WTC11 (cell line): ENCODE measurements at regions not wholly inside any gene's neighbourhood (a gene's known extent, or its start where the extent isn't known, plus 50 kb on each side); places are given as distances from the start of the nearest gene placed in this dataset.

Source experiments
- ATAC-seq: fragments of 200-7000 bp; cut with Tn5 transposase; 2 replicates; pipeline ENCODE4 v1.10.0; 2021; ENCODE audit warnings: mild to moderate bottlenecking, moderate library complexity
- CTCF ChIA-PET: fragments of 300-600 bp; sonication (Branson Sonifier 250); formaldehyde crosslinking; loops from one replicate; lab custom pipeline; 2021; ENCODE audit warnings: antibody characterized with exemption; lab: Charles Lee
- POLR2A ChIA-PET: fragments of 350-600 bp; sonication (Branson Sonifier 250); formaldehyde crosslinking; loops from one replicate; lab custom pipeline; 2021; ENCODE audit warnings: antibody characterized with exemption; lab: Charles Lee
- DNase-seq: peaks from one replicate; pipeline ENCODE4 v3.0.0; 2021; ENCODE audit warnings: low spot score
- H3K27ac Mint-ChIP-seq: 2 replicates; pipeline ENCODE4 v1.8.0; 2021; ENCODE audit warnings: mixed read lengths
- H3K27me3 Mint-ChIP-seq: 2 replicates; pipeline ENCODE4 v1.8.0; 2021; ENCODE audit warnings: low read depth, mild to moderate bottlenecking, moderate library complexity, mixed read lengths
- H3K36me3 Mint-ChIP-seq: 2 replicates; pipeline ENCODE4 v1.8.0; 2021; ENCODE audit warnings: mixed read lengths
- H3K4me1 Mint-ChIP-seq: 2 replicates; pipeline ENCODE4 v1.8.0; 2022; ENCODE audit warnings: mixed read lengths
- H3K4me3 Mint-ChIP-seq: 2 replicates; pipeline ENCODE4 v1.8.0; 2021; ENCODE audit warnings: mild to moderate bottlenecking, moderate library complexity, mixed read lengths
- H3K9me3 Mint-ChIP-seq: 2 replicates; pipeline ENCODE4 v1.8.0; 2021; ENCODE audit warnings: mixed read lengths
- ARID4B ChIP-seq: sonication (generic); formaldehyde crosslinking; IDR thresholded peaks from 2 replicates; pipeline ENCODE4 v1.8.0; 2023; ENCODE audit warnings: missing genetic modification reagents, mild to moderate bottlenecking, borderline replicate concordance
- CBFB ChIP-seq: sonication (generic); formaldehyde crosslinking; IDR thresholded peaks from 2 replicates; pipeline ENCODE4 v1.8.1; 2022; ENCODE audit warnings: mild to moderate bottlenecking, low read depth, missing genetic modification reagents
- CDX4 ChIP-seq: fragments of 250-450 bp; sonication (Bioruptor Pico); IDR thresholded peaks from 2 replicates; pipeline ENCODE4 v1.9.0; 2021; ENCODE audit warnings: moderate library complexity, mild to moderate bottlenecking, inconsistent platforms, borderline replicate concordance
- CTCF ChIP-seq: fragments of 200-600 bp; IDR thresholded peaks from 2 replicates; pipeline ENCODE4 v1.8.0; 2022; ENCODE audit warnings: antibody characterized with exemption
- ERG ChIP-seq: fragments of 250-450 bp; sonication (Bioruptor Pico); IDR thresholded peaks from 2 replicates; pipeline ENCODE4 v1.8.0; 2021; ENCODE audit warnings: mild to moderate bottlenecking
- FOXP1 ChIP-seq: sonication (generic); formaldehyde crosslinking; IDR thresholded peaks from 2 replicates; pipeline ENCODE4 v1.8.0; 2022; ENCODE audit warnings: missing genetic modification reagents, mild to moderate bottlenecking, moderate library complexity, borderline replicate concordance
- IRF2 ChIP-seq: sonication (generic); formaldehyde crosslinking; IDR thresholded peaks from 2 replicates; pipeline ENCODE4 v1.8.0; 2022; ENCODE audit warnings: low read depth, missing genetic modification reagents, borderline replicate concordance
- MLX ChIP-seq: sonication (generic); formaldehyde crosslinking; IDR thresholded peaks from 2 replicates; pipeline ENCODE4 v1.8.1; 2023; ENCODE audit warnings: mild to moderate bottlenecking, missing genetic modification reagents, moderate library complexity
- NR2C2 ChIP-seq: sonication (generic); formaldehyde crosslinking; IDR thresholded peaks from 2 replicates; pipeline ENCODE4 v1.8.0; 2022; ENCODE audit warnings: mild to moderate bottlenecking, missing genetic modification reagents
- NR3C1 ChIP-seq: sonication (generic); formaldehyde crosslinking; conservative IDR thresholded peaks from 2 replicates; pipeline ENCODE4 v1.8.1; 2023; ENCODE audit warnings: low read depth, mild to moderate bottlenecking, missing genetic modification reagents
- PREB ChIP-seq: sonication (generic); formaldehyde crosslinking; IDR thresholded peaks from 2 replicates; pipeline ENCODE4 v1.8.1; 2022; ENCODE audit warnings: mild to moderate bottlenecking, missing genetic modification reagents, moderate library complexity, borderline replicate concordance
- STAT6 ChIP-seq: sonication (generic); formaldehyde crosslinking; conservative IDR thresholded peaks from 2 replicates; pipeline ENCODE4 v1.8.1; 2023; ENCODE audit warnings: mild to moderate bottlenecking, low read depth, missing genetic modification reagents, moderate library complexity
- ZBTB43 ChIP-seq: sonication (generic); formaldehyde crosslinking; IDR thresholded peaks from 2 replicates; pipeline ENCODE4 v1.8.1; 2023; ENCODE audit warnings: mild to moderate bottlenecking, missing genetic modification reagents
- ZNF232 ChIP-seq: sonication (generic); formaldehyde crosslinking; IDR thresholded peaks from 2 replicates; pipeline ENCODE4 v1.8.0; 2022; ENCODE audit warnings: mild to moderate bottlenecking, missing genetic modification reagents
- ZNF317 ChIP-seq: sonication (generic); formaldehyde crosslinking; IDR thresholded peaks from 2 replicates; pipeline ENCODE4 v1.8.1; 2023; ENCODE audit warnings: low read depth, mild to moderate bottlenecking, moderate library complexity, missing genetic modification reagents, borderline replicate concordance
- ZNF396 ChIP-seq: fragments of 250-450 bp; sonication (Bioruptor Pico); IDR thresholded peaks from 2 replicates; pipeline ENCODE4 v1.8.0; 2021; ENCODE audit warnings: mild to moderate bottlenecking, moderate library complexity, borderline replicate concordance
- ZNF416 ChIP-seq: fragments of 250-450 bp; sonication (Bioruptor Pico); IDR thresholded peaks from 2 replicates; pipeline ENCODE4 v1.9.0; 2021; ENCODE audit warnings: mild to moderate bottlenecking, inconsistent platforms
- ZNF512 ChIP-seq: sonication (generic); formaldehyde crosslinking; IDR thresholded peaks from 2 replicates; pipeline ENCODE4 v1.8.1; 2022; ENCODE audit warnings: missing genetic modification reagents, borderline replicate concordance

GRCh38 chrX:99468993-99469392, 941.1 kb downstream of the PCDH19 start:
- Mint-ChIP-seq H3K27ac (no peak overlapping the region), H3K9me3 (peaks cover 1% of the 10 kb centered on the region), H3K4me1 (no peaks in the 10 kb centered on the region), H3K4me3 (no peak overlapping the region), H3K36me3 (no peaks in the 10 kb centered on the region), H3K27me3 (no peaks in the 10 kb centered on the region; the same call in 1 of the 2 replicates)
- ChIA-PET CTCF (interaction anchor here (0.9 kb wide), 1 partner anchor 11 kb away, joined by 3 read pairs; no protein-coding TSS in a partner anchor), POLR2A (no interaction called here)
- ATAC-seq (no peak), DNase-seq (no peak)
- no peak for TF ChIP-seq CBFB (CRISPR knock-in tag)
- no peak for TF ChIP-seq NR2C2 (CRISPR knock-in tag)
- TF ChIP-seq ZNF396 (CRISPR knock-in tag) = no peak
- no peak for TF ChIP-seq PREB (CRISPR knock-in tag)
- TF ChIP-seq ZNF416 (CRISPR knock-in tag) = no peak
- no peak for TF ChIP-seq ZNF512 (CRISPR knock-in tag)
- no peak for TF ChIP-seq IRF2 (CRISPR knock-in tag)

- no peak overlapping the region for H3K4me3 Mint-ChIP-seq
- H3K27ac Mint-ChIP-seq = no peak overlapping the region
- CTCF ChIA-PET = no interaction called here
- DNase-seq = no peak
- H3K4me1 Mint-ChIP-seq = no peaks in the 10 kb centered on the region
- POLR2A ChIA-PET = no interaction called here
- H3K36me3 Mint-ChIP-seq = no peaks in the 10 kb centered on the region
- ATAC-seq = no peak
- peaks cover 4% of the 10 kb centered on the region for H3K9me3 Mint-ChIP-seq
- H3K27me3 Mint-ChIP-seq = no peaks in the 10 kb centered on the region
- TF ChIP-seq ERG (no peak), ZNF317 (CRISPR knock-in tag) (no peak), FOXP1 (no peak), ZBTB43 (CRISPR knock-in tag) (no peak), CTCF (no peak), CDX4 (CRISPR knock-in tag) (no peak), ZNF232 (no peak), STAT6 (CRISPR knock-in tag) (no peak), IRF2 (CRISPR knock-in tag) (no peak), MLX (CRISPR knock-in tag) (no peak), NR3C1 (CRISPR knock-in tag) (no peak), ARID4B (CRISPR knock-in tag) (no peak)
Measured at GRCh38 chrX:99461223-99461622, 948.9 kb downstream of the PCDH19 start.
